ENCODE measurements at regions not wholly inside any gene's neighbourhood (a gene's known extent, or its start where the extent isn't known, plus 50 kb on each side); places are given as distances from the start of the nearest gene placed in this dataset.

DNA sequence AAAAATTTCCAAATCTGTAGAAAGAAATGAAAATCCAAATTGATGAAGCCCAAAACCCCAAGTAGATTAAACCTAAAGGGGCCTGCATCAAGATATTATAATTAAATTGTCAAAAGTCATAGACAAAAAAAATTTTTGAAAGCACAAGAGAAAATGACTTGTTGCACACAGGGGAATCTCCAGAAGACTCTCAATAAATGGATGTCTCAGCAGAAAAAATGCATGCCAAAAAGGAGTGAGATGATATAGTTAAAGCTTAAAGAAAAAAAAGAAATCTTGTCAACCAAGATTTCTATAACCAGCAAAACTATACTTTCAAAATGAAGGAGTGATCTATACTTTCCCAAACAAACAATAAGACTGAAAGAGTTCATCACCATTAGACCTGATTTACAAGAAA, 393.2 kb upstream of the SPAG17 start:
- TF ChIP-seq, protein P1, sequence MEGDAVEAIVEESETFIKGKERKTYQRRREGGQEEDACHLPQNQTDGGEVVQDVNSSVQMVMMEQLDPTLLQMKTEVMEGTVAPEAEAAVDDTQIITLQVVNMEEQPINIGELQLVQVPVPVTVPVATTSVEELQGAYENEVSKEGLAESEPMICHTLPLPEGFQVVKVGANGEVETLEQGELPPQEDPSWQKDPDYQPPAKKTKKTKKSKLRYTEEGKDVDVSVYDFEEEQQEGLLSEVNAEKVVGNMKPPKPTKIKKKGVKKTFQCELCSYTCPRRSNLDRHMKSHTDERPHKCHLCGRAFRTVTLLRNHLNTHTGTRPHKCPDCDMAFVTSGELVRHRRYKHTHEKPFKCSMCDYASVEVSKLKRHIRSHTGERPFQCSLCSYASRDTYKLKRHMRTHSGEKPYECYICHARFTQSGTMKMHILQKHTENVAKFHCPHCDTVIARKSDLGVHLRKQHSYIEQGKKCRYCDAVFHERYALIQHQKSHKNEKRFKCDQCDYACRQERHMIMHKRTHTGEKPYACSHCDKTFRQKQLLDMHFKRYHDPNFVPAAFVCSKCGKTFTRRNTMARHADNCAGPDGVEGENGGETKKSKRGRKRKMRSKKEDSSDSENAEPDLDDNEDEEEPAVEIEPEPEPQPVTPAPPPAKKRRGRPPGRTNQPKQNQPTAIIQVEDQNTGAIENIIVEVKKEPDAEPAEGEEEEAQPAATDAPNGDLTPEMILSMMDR (IDR thresholded peaks at IDR 0.05) = no peak
- no peak for TF ChIP-seq POLR2A (IDR thresholded peaks at IDR 0.05)

Data from lower leg skin (tissue), 3 donors.